ENCODE measurements at regions not wholly inside any gene's neighbourhood (a gene's known extent, or its start where the extent isn't known, plus 50 kb on each side); places are given as distances from the start of the nearest gene placed in this dataset.

GRCh38 chr7:34603711-34604444, 54.1 kb upstream of the NPSR1 start:
- DNase-seq (ENCODE audit: low spot score), result no peak

Measured in mucosa of gallbladder (tissue), 1 donor.